Lung (tissue), 11 donors: ENCODE measurements at regions not wholly inside any gene's neighbourhood (a gene's known extent, or its start where the extent isn't known, plus 50 kb on each side); places are given as distances from the start of the nearest gene placed in this dataset.
A peak's percentile ranks its signal among the peaks of the same experiment; 100 is the strongest.

ENCODE experiments used
- ATAC-seq: fragments of 200-7000 bp; cut with Tn5 transposase; one replicate; pipeline ENCODE4 v1.9.1; 2020; ENCODE audit warnings: moderate number of reproducible peaks; ENCODE audit not compliant: insufficient read depth, low FRiP score
- DNase-seq, 3 donors: peaks; one replicate each; pipeline ENCODE4 v3.0.0-alpha.2; 2013 to 2017
- H3K27ac ChIP-seq, 2 donors: one replicate each; pipeline ENCODE4 v1.5.1; 2013; ENCODE audit warnings: mild to moderate bottlenecking in 2 of 2, moderate library complexity in 2 of 2, control low read depth in 1 of 2, inconsistent platforms in 1 of 2, low read depth in 1 of 2, low read length in 1 of 2
- H3K27me3 ChIP-seq, 3 donors: one replicate each; pipeline ENCODE4 v1.5.1; 2013; ENCODE audit warnings: low read length in 2 of 3; ENCODE audit not compliant: control insufficient read depth in 3 of 3, insufficient read depth in 3 of 3
- H3K36me3 ChIP-seq, 4 donors: one replicate each; pipeline ENCODE4 v1.5.1; 2013; ENCODE audit warnings: low read length in 4 of 4, mild to moderate bottlenecking in 1 of 4, moderate library complexity in 1 of 4; ENCODE audit not compliant: control insufficient read depth in 4 of 4, insufficient read depth in 4 of 4
- H3K4me1 ChIP-seq, 5 donors: one replicate each; pipeline ENCODE4 v1.5.1; 2013; ENCODE audit warnings: low read length in 5 of 5, mild to moderate bottlenecking in 2 of 5, moderate library complexity in 1 of 5; ENCODE audit not compliant: control insufficient read depth in 5 of 5, insufficient read depth in 5 of 5
- H3K4me3 ChIP-seq: one replicate; pipeline ENCODE4 v1.5.1; 2013; ENCODE audit warnings: mild to moderate bottlenecking, control low read depth, moderate library complexity
- H3K9ac ChIP-seq, 2 donors: one replicate each; pipeline ENCODE4 v1.5.1; 2013; ENCODE audit warnings: low read length in 2 of 2, control low read depth in 1 of 2; ENCODE audit not compliant: insufficient read depth in 1 of 2
- H3K9me3 ChIP-seq, 4 donors: one replicate each; pipeline ENCODE4 v1.5.1; 2013; ENCODE audit warnings: low read length in 3 of 4, mild to moderate bottlenecking in 1 of 4, moderate library complexity in 1 of 4; ENCODE audit not compliant: control insufficient read depth in 4 of 4, insufficient read depth in 3 of 4
- CTCF ChIP-seq: IDR thresholded peaks from 2 replicates; pipeline ENCODE4 v1.5.1; 2012; ENCODE audit warnings: mild to moderate bottlenecking; ENCODE audit errors: control extremely low read depth, extremely low read depth
- WGBS, 2 donors: extraction: QIAGEN DNeasy Blood & Tissue Kit; methylation state at CpG; one replicate each; pipeline ENCODE4 v1.1.7; 2013; 5-methylcytosine and 5-hydroxymethylcytosine counted together
- donor health status: control.
- donor health status: control.
- donor health status: Bipolar disorder and iron deficiency.
- donor health status: healthy.
- donor health status: DM: yes; HTN: yes; CAD: no.

GRCh38 chr14:54083549-54084239 is 127.1 kb upstream of the BMP4 start:
- H3K27ac ChIP-seq: no peak overlapping the region
- WGBS, 2 donors: 97 to 100% methylated on average over 3 of the region's 3 CpGs
- no peak for TF ChIP-seq CTCF
- ATAC-seq: no peak
- no peak overlapping the region for H3K9ac ChIP-seq
- no peak overlapping the region for H3K4me3 ChIP-seq
- DNase-seq: no peak
- H3K36me3 ChIP-seq: no peaks in the 10 kb centered on the region
- no peaks in the 10 kb centered on the region for H3K27me3 ChIP-seq
- H3K4me1 ChIP-seq: peaks cover 0 to 24% (median 3%) of the 10 kb centered on the region in 5 donors
- no peaks in the 10 kb centered on the region for H3K9me3 ChIP-seq

GRCh38 chr14:54085232-54085761 is 128.7 kb upstream of the BMP4 start:
- H3K27me3 ChIP-seq: no peaks in the 10 kb centered on the region
- H3K9ac ChIP-seq: no peak overlapping the region
- no peak overlapping the region for H3K27ac ChIP-seq
- no peaks in the 10 kb centered on the region for H3K9me3 ChIP-seq
- H3K36me3 ChIP-seq: no peaks in the 10 kb centered on the region
- ATAC-seq (no peak), DNase-seq (peak in 2 of 3 donors; percentile 38 to 53)
- no peak overlapping the region for H3K4me3 ChIP-seq
- peaks cover 0 to 24% (median 3%) of the 10 kb centered on the region in 5 donors for H3K4me1 ChIP-seq
- no peak for TF ChIP-seq CTCF

- H3K27me3 ChIP-seq: no peaks in the 10 kb centered on the region
- peaks cover 0 to 24% (median 3%) of the 10 kb centered on the region in 5 donors for H3K4me1 ChIP-seq
- TF ChIP-seq CTCF: no peak
- no peak overlapping the region for H3K4me3 ChIP-seq
- DNase-seq (no peak), ATAC-seq (no peak)
- no peak overlapping the region for H3K9ac ChIP-seq
- H3K36me3 ChIP-seq: no peaks in the 10 kb centered on the region
- 71 to 77% methylated on average over 4 of the region's 4 CpGs for WGBS, 2 donors
- no peak overlapping the region for H3K27ac ChIP-seq
- H3K9me3 ChIP-seq: no peaks in the 10 kb centered on the region
These were observed 129.2 kb upstream of the BMP4 start for GRCh38 chr14:54085841-54086240.
